Esophagus squamous epithelium (tissue), 5 donors: ENCODE measurements at regions not wholly inside any gene's neighbourhood (a gene's known extent, or its start where the extent isn't known, plus 50 kb on each side); places are given as distances from the start of the nearest gene placed in this dataset.

Source experiments
- DNase-seq: peaks from one replicate; lab custom pipeline; 2025; lab: John Stamatoyannopoulos, UW
- H3K27ac ChIP-seq, 4 donors: fragments of 200-600 bp; sonication (generic); one replicate each; pipeline ENCODE4 v1.5.1; 2016 to 2019; ENCODE audit warnings: mild to moderate bottlenecking in 1 of 4
- H3K27me3 ChIP-seq, 4 donors: fragments of 200-600 bp; sonication (generic); 1 replicate in 3 of 4; 2 replicates in 1 of 4; pipeline versions ENCODE4 v1.5.1 to v1.6.0; 2017 to 2021; ENCODE audit warnings: antibody characterized with exemption in 1 of 4
- H3K36me3 ChIP-seq, 3 donors: fragments of 200-600 bp; sonication (generic); one replicate each; pipeline ENCODE4 v1.5.1; 2016 to 2019
- H3K4me1 ChIP-seq, 3 donors: fragments of 200-600 bp; sonication (generic); one replicate each; pipeline ENCODE4 v1.5.1; 2017 to 2019
- H3K4me3 ChIP-seq, 4 donors: fragments of 200-600 bp; sonication (generic); 1 replicate in 3 of 4; 2 replicates in 1 of 4; pipeline ENCODE4 v1.5.1; 2016 to 2019; ENCODE audit warnings: mild to moderate bottlenecking in 2 of 4, moderate library complexity in 1 of 4
- H3K9me3 ChIP-seq, 3 donors: fragments of 200-600 bp; sonication (generic); one replicate each; pipeline ENCODE4 v1.5.1; 2016 to 2019
- CTCF ChIP-seq, 6 experiments: fragments of 450-650 bp in 4 of 6; fragments of 200-600 bp in 2 of 6; sonication (generic) in 2 of 6; IDR thresholded peaks; one replicate each; pipeline ENCODE4 v1.5.1; 2016 to 2019; ENCODE audit warnings: antibody characterized with exemption in 6 of 6, mild to moderate bottlenecking in 4 of 6, moderate library complexity in 4 of 6
- POLR2A ChIP-seq, 4 donors: fragments of 450-650 bp; IDR thresholded peaks; one replicate each; pipeline ENCODE4 v1.6.1; 2017; ENCODE audit warnings: antibody characterized with exemption in 4 of 4, mild to moderate bottlenecking in 4 of 4, moderate library complexity in 3 of 4
- WGBS, 2 donors: methylation state at CpG; one replicate each; pipeline ENCODE4 v1.1.5; 2018; 5-methylcytosine and 5-hydroxymethylcytosine counted together
- intact Hi-C: fragments of 100-400 bp; cut with DNase I; formaldehyde crosslinking; loops from one replicate; pipeline ENCODE4 v1.15.0; 2022
- donor health status: DM: yes; HTN: yes; CAD: no.

DNA sequence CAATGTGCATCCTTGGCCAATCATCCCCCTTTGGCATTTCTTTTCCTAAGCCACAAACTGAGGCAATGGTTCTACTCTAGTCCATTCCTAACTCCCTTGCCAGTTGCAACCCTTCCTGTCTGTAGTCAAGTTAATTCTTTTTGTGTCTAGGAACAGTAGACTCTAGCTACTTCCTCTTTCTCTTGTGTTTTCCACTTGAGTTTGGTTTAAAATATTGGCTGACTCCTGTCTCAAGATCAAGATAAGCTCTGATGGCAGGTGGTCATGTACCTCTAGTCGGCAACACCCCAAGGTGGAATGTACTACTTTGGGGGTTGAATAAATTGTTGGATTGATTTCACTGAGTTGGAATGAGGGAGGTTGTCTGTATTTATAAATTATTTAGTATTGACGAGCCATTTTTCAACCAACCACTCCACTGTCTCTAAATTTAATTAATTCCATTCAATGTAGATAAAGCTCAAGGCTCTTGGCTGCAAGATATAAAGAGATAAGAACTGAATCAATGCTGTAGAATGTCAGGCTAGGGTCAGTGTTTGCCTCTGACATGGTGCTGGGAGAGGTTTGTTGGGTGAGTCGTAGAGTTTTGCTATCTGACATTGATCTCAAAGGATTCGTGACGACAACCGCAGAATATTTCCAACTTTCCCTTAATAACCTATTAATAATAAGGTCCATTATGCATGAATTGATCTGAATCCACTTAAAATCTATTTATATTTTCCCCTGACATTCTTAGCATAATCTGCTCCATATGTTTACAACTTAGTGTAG, 188.7 kb upstream of the APCDD1 start:
- no peak for TF ChIP-seq CTCF (IDR thresholded peaks at IDR 0.05)
- TF ChIP-seq POLR2A (IDR thresholded peaks at IDR 0.05) = no peak
- no peak overlapping the region for H3K27ac ChIP-seq
- 73 to 79% methylated on average over 6 of the region's 6 CpGs for WGBS, 2 donors
- H3K9me3 ChIP-seq = no peaks in the 10 kb centered on the region
- peaks cover 0 to 27% (median 4%) of the 10 kb centered on the region in 3 donors for H3K4me1 ChIP-seq
- DNase-seq = no peak
- no peaks in the 10 kb centered on the region for H3K36me3 ChIP-seq
- H3K4me3 ChIP-seq = no peak overlapping the region
- no peaks in the 10 kb centered on the region for H3K27me3 ChIP-seq
- intact Hi-C loops = no loop called here

DNA sequence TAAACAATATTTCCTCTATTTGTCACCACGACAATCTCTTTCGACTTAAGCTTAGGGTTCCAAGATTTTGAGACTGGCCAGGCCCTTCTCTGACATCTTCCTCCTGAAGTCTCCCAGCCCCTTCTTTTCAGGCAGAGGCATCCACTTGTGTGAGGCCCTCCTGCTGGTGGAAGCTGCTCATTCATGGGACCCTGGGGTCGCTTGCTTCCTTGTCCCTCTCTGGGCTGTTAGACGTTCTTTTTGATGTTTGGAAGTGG, 188.2 kb upstream of the APCDD1 start:
- Histone ChIP-seq H3K27ac (no peak overlapping the region), H3K4me1 (peaks cover 0 to 32% (median 5%) of the 10 kb centered on the region in 3 donors), H3K27me3 (no peaks in the 10 kb centered on the region), H3K4me3 (no peak overlapping the region), H3K36me3 (no peaks in the 10 kb centered on the region), H3K9me3 (no peaks in the 10 kb centered on the region)
- TF ChIP-seq CTCF (IDR thresholded peaks at IDR 0.05) = no peak
- TF ChIP-seq POLR2A (IDR thresholded peaks at IDR 0.05) = no peak
- intact Hi-C loops = no loop called here
- no peak for DNase-seq
- 75 to 77% methylated on average over 3 to 4 of the region's 4 CpGs for WGBS, 2 donors

DNA sequence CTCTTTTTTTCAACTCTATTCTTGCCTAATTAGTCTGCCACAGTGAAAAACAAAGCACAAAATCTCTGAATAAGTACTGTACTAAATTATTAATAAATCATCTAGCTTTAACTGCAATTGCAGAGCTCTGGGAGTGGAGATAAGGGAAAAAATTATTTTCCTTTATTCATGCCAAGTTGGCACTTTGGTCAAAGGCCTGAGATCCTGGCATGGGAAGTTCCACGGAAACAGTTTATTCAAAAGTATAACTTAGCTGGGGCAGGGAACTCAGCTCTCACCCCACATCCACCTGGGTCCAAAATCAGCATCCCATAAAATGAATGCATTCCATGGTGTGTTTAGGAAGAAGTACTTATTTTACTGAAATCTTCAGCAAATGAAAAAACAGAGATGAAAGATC, 185.2 kb upstream of the APCDD1 start:
- Histone ChIP-seq H3K36me3 (no peaks in the 10 kb centered on the region), H3K27ac (peak overlapping the region; percentile 14 to 65 (median 45)), H3K4me3 (no peak overlapping the region), H3K9me3 (no peaks in the 10 kb centered on the region), H3K4me1 (peaks cover 0 to 37% (median 5%) of the 10 kb centered on the region in 3 donors), H3K27me3 (no peaks in the 10 kb centered on the region)
- intact Hi-C loops = no loop called here
- 20 to 22% methylated on average over 1 of the region's 1 CpG for WGBS, 2 donors
- no peak for DNase-seq
- TF ChIP-seq CTCF (IDR thresholded peaks at IDR 0.05) = no peak
- no peak for TF ChIP-seq POLR2A (IDR thresholded peaks at IDR 0.05)

DNA sequence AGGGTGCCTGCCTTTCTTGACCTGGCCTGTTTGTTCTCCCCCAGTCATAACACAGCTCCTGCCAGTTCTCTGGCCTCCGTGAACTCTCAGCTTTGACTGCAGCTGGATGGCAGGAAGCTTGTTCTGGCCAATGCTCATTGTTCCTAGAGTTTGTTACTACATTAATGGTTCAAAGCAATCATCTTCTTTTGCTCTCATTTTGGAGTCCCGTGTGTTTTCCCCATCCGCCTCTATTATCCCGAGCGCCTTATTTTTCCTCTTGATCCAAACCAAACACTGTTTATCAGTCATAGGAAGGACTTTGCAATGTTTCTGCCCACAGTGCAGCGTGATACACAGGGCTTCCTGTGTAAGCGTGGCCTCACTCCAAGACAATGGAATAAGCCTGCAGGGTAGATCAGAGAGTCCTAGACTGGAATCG, 184.3 kb upstream of the APCDD1 start:
- intact Hi-C loops = no loop called here
- H3K4me1 ChIP-seq = peaks cover 0 to 37% (median 5%) of the 10 kb centered on the region in 3 donors
- H3K4me3 ChIP-seq = no peak overlapping the region
- DNase-seq = no peak
- H3K27ac ChIP-seq = peak overlapping the region; percentile 14 to 65 (median 45)
- no peaks in the 10 kb centered on the region for H3K36me3 ChIP-seq
- H3K9me3 ChIP-seq = no peaks in the 10 kb centered on the region
- no peak for TF ChIP-seq POLR2A (IDR thresholded peaks at IDR 0.05)
- no peak for TF ChIP-seq CTCF (IDR thresholded peaks at IDR 0.05)
- whole genome bisulfite sequencing, 2 donors = 38 to 65% methylated on average over 5 to 8 of the region's 8 CpGs
- H3K27me3 ChIP-seq = no peaks in the 10 kb centered on the region

DNA sequence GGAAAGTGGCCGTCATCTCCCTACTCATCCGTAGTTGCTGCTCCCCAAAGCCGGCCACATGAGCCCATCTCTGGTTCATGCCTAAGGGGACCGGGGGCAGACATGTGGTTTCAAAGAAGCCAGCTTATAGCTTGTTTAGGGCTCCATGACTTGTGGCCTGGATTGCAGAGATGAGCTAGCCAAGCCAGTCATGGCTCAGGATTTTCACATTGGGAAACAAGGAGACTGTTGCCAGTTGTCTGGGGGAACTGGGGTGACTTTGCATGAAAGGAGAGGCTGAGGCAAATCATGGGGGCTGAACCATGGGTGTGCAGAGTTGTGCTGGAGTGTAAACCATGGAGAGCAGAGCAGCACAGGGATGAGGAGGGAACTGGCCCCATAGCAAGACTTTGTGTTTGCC, 183.0 kb upstream of the APCDD1 start:
- no peaks in the 10 kb centered on the region for H3K9me3 ChIP-seq
- H3K27ac ChIP-seq = peak overlapping the region in 2 of 4 donors; percentile 38 to 65
- DNase-seq = no peak
- TF ChIP-seq CTCF (IDR thresholded peaks at IDR 0.05) (no peak), POLR2A (IDR thresholded peaks at IDR 0.05) (no peak)
- H3K4me1 ChIP-seq = peaks cover 0 to 37% (median 5%) of the 10 kb centered on the region in 3 donors
- intact Hi-C loops = no loop called here
- H3K36me3 ChIP-seq = no peaks in the 10 kb centered on the region
- 87 to 100% methylated on average over 1 to 4 of the region's 4 CpGs for WGBS, 2 donors
- H3K27me3 ChIP-seq = no peaks in the 10 kb centered on the region
- H3K4me3 ChIP-seq = no peak overlapping the region
